SU-DHL-6 (cell line): ENCODE measurements at regions not wholly inside any gene's neighbourhood (a gene's known extent, or its start where the extent isn't known, plus 50 kb on each side); places are given as distances from the start of the nearest gene placed in this dataset.

Experiments used
- H2AFZ ChIP-seq: fragments of 200-600 bp; sonication (generic); 2 replicates; pipeline ENCODE4 v1.6.1; 2014; ENCODE audit warnings: low read depth, mild to moderate bottlenecking, moderate library complexity, mixed read lengths, antibody characterized with exemption, low read length; ENCODE audit not compliant: severe bottlenecking
- H3F3A ChIP-seq: fragments of 200-600 bp; shearing (Covaris generic); 2 replicates; pipeline ENCODE4 v1.6.0; 2016; ENCODE audit warnings: antibody characterized with exemption, mild to moderate bottlenecking; ENCODE audit not compliant: insufficient read depth
- H3K27ac ChIP-seq: fragments of 200-600 bp; sonication (generic); 2 replicates; pipeline ENCODE4 v1.5.1; 2016; ENCODE audit warnings: low read depth, mild to moderate bottlenecking, low read length, moderate library complexity, mixed read lengths
- H3K27me3 ChIP-seq: fragments of 200-600 bp; sonication (generic), shearing (Covaris generic); 2 replicates; pipeline ENCODE4 v1.6.0; 2014; ENCODE audit warnings: mild to moderate bottlenecking, low read length
- H3K36me3 ChIP-seq: fragments of 200-600 bp; sonication (generic); 2 replicates; pipeline ENCODE4 v1.6.1; 2014; ENCODE audit warnings: mild to moderate bottlenecking, low read length, mixed read lengths
- H3K4me2 ChIP-seq: fragments of 300-600, 200-600 bp; shearing (Covaris generic), sonication (generic); 2 replicates; pipeline ENCODE4 v1.6.0; 2014; ENCODE audit warnings: low read length, low read depth, mild to moderate bottlenecking; ENCODE audit not compliant: poor library complexity, severe bottlenecking
- H3K4me3 ChIP-seq: fragments of 200-600 bp; sonication (generic); 2 replicates; pipeline ENCODE4 v1.5.1; 2014; ENCODE audit warnings: antibody characterized with exemption, low read length, mild to moderate bottlenecking, mixed read lengths; ENCODE audit not compliant: insufficient read depth, poor library complexity, severe bottlenecking
- H3K79me2 ChIP-seq: fragments of 200-600 bp; sonication (generic); 2 replicates; pipeline ENCODE4 v1.6.1; 2014; ENCODE audit warnings: mild to moderate bottlenecking, low read length, moderate library complexity; ENCODE audit not compliant: insufficient read depth
- H3K9ac ChIP-seq: fragments of 200-600 bp; sonication (generic); 2 replicates; pipeline ENCODE4 v1.7.0; 2014; ENCODE audit warnings: mild to moderate bottlenecking, low read length
- H3K9me2 ChIP-seq: fragments of 200-600 bp; sonication (generic); replicated peaks from 2 replicates; pipeline ENCODE4 v1.6.1; 2014; ENCODE audit warnings: low read length; ENCODE audit not compliant: insufficient read depth
- H3K9me3 ChIP-seq: fragments of 200-600 bp; sonication (generic); 2 replicates; pipeline ENCODE4 v1.6.1; 2014; ENCODE audit warnings: low read length, mixed read lengths; ENCODE audit not compliant: insufficient read depth
- H4K20me1 ChIP-seq: fragments of 200-600 bp; sonication (generic); 2 replicates; pipeline ENCODE4 v1.6.1; 2014; ENCODE audit warnings: low read depth, mild to moderate bottlenecking, antibody characterized with exemption, low read length, moderate library complexity, mixed read lengths
- EZH2phosphoT487 ChIP-seq: fragments of 200-600 bp; sonication (generic), shearing (Covaris generic); conservative IDR thresholded peaks from 2 replicates; pipeline ENCODE4 v1.6.1; 2018; ENCODE audit warnings: mild to moderate bottlenecking, antibody characterized with exemption, low read length, moderate library complexity, mixed read lengths
- TF ChIP-seq, protein P1 (sequence below): fragments of 200-600 bp; sonication (generic); IDR thresholded peaks from one replicate; pipeline ENCODE4 v1.5.1; 2017; ENCODE audit warnings: antibody characterized with exemption, mild to moderate bottlenecking, low read length, moderate library complexity; ENCODE audit not compliant: insufficient read depth, poor library complexity, severe bottlenecking

- no peaks in the 10 kb centered on the region for H3K27me3 ChIP-seq
- no peaks in the 10 kb centered on the region for H3K36me3 ChIP-seq
- no peak for TF ChIP-seq EZH2phosphoT487
- TF ChIP-seq, protein P1, sequence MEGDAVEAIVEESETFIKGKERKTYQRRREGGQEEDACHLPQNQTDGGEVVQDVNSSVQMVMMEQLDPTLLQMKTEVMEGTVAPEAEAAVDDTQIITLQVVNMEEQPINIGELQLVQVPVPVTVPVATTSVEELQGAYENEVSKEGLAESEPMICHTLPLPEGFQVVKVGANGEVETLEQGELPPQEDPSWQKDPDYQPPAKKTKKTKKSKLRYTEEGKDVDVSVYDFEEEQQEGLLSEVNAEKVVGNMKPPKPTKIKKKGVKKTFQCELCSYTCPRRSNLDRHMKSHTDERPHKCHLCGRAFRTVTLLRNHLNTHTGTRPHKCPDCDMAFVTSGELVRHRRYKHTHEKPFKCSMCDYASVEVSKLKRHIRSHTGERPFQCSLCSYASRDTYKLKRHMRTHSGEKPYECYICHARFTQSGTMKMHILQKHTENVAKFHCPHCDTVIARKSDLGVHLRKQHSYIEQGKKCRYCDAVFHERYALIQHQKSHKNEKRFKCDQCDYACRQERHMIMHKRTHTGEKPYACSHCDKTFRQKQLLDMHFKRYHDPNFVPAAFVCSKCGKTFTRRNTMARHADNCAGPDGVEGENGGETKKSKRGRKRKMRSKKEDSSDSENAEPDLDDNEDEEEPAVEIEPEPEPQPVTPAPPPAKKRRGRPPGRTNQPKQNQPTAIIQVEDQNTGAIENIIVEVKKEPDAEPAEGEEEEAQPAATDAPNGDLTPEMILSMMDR, result no peak
- H3K9ac ChIP-seq, result no peak overlapping the region
- H4K20me1 ChIP-seq, result no peaks in the 10 kb centered on the region
- H3K4me3 ChIP-seq, result no peak overlapping the region
- no peak overlapping the region for H3K27ac ChIP-seq
- no peaks in the 10 kb centered on the region for H3K9me3 ChIP-seq
- no peaks in the 10 kb centered on the region for H3F3A ChIP-seq
- H3K9me2 ChIP-seq, result no peaks in the 10 kb centered on the region
- no peaks in the 10 kb centered on the region for H3K79me2 ChIP-seq
- H3K4me2 ChIP-seq, result no peak overlapping the region
- H2AFZ ChIP-seq, result no peak overlapping the region
Measured at GRCh38 chr11:106158406-106158805, 80.9 kb downstream of the AASDHPPT start.

DNA sequence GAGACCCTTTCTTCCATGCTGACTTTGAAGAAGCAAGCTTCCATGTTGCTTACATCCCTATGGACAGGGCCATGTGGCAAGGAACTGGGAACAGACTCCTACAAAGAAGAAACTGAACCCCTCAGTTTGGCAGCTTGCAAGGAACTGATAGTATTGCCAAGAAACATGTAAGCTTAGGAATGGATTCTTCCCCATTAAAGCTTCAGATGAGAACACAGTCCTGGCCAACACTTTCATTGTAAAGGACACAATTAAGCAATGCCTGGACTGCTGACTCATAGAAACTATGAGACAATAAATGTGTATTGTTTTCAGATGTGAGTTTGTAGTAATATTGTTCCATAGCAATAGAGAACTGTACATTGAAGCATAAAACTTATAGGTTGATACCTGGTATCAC, 82.4 kb downstream of the AASDHPPT start:
- Histone ChIP-seq H2AFZ (no peak overlapping the region), H3K79me2 (no peaks in the 10 kb centered on the region), H3K27ac (no peak overlapping the region), H3K27me3 (no peaks in the 10 kb centered on the region), H3K36me3 (no peaks in the 10 kb centered on the region), H3K4me3 (no peak overlapping the region), H3K4me2 (no peak overlapping the region), H4K20me1 (no peaks in the 10 kb centered on the region), H3F3A (no peaks in the 10 kb centered on the region), H3K9me3 (no peaks in the 10 kb centered on the region), H3K9me2 (no peaks in the 10 kb centered on the region), H3K9ac (no peak overlapping the region)
- TF ChIP-seq, protein P1, result no peak
- TF ChIP-seq EZH2phosphoT487, result no peak

- Histone ChIP-seq H3K79me2 (no peaks in the 10 kb centered on the region), H4K20me1 (no peaks in the 10 kb centered on the region), H3K27me3 (no peaks in the 10 kb centered on the region), H3K27ac (no peak overlapping the region), H3K4me2 (no peak overlapping the region), H3K4me3 (no peak overlapping the region), H3K9ac (no peak overlapping the region), H3K9me2 (no peaks in the 10 kb centered on the region), H3F3A (no peaks in the 10 kb centered on the region), H3K36me3 (no peaks in the 10 kb centered on the region), H3K9me3 (no peaks in the 10 kb centered on the region), H2AFZ (no peak overlapping the region)
- TF ChIP-seq, protein P1, result no peak
- no peak for TF ChIP-seq EZH2phosphoT487
Measured at GRCh38 chr11:106160494-106160893, 83.0 kb downstream of the AASDHPPT start.
